ENCODE measurements at regions not wholly inside any gene's neighbourhood (a gene's known extent, or its start where the extent isn't known, plus 50 kb on each side); places are given as distances from the start of the nearest gene placed in this dataset.

GRCh38 chr6:28812778-28813569 lies 110.8 kb downstream of the TRIM27 start:
- Histone ChIP-seq H3K9me3 (replicated peaks) (no peaks in the 10 kb centered on the region), H3K27me3 (ENCODE audit: low read depth) (peaks cover 100% of the 10 kb centered on the region), H3K4me3 (no peak overlapping the region), H3K36me3 (no peaks in the 10 kb centered on the region), H3K4me1 (peaks cover 6% of the 10 kb centered on the region), H3K27ac (replicated peaks) (no peak overlapping the region)
- intact Hi-C loops (cut with micrococcal nuclease), result no loop called here
- TF ChIP-seq CTCF (IDR thresholded peaks at IDR 0.05; ENCODE audit: borderline replicate concordance), result no peak
- DNase-seq, result no peak

- H3K9me3 ChIP-seq (replicated peaks), result no peaks in the 10 kb centered on the region
These were observed 109.5 kb downstream of the TRIM27 start for GRCh38 chr6:28814032-28814976.

GRCh38 chr6:28816339-28816908 lies 107.4 kb downstream of the TRIM27 start:
- TF ChIP-seq CTCF (IDR thresholded peaks at IDR 0.05; ENCODE audit: borderline replicate concordance), result no peak
- Histone ChIP-seq H3K27me3 (ENCODE audit: low read depth) (peaks cover 100% of the 10 kb centered on the region), H3K9me3 (replicated peaks) (no peaks in the 10 kb centered on the region), H3K4me3 (no peak overlapping the region), H3K27ac (replicated peaks) (no peak overlapping the region), H3K4me1 (peaks cover 6% of the 10 kb centered on the region), H3K36me3 (no peaks in the 10 kb centered on the region)
- DNase-seq, result no peak
- intact Hi-C loops (cut with micrococcal nuclease), result no loop called here

More at GRCh38 chr6:28814032-28814976, 109.5 kb downstream of the TRIM27 start:
- intact Hi-C loops (cut with micrococcal nuclease), result no loop called here
- Histone ChIP-seq H3K27ac (replicated peaks) (no peak overlapping the region), H3K27me3 (ENCODE audit: low read depth) (peaks cover 100% of the 10 kb centered on the region), H3K4me1 (peaks cover 6% of the 10 kb centered on the region), H3K36me3 (no peaks in the 10 kb centered on the region), H3K4me3 (no peak overlapping the region)
- no peak for DNase-seq
- no peak for TF ChIP-seq CTCF (IDR thresholded peaks at IDR 0.05; ENCODE audit: borderline replicate concordance)

- no peak for TF ChIP-seq CTCF (IDR thresholded peaks at IDR 0.05; ENCODE audit: borderline replicate concordance)
- no peak overlapping the region for H3K4me3 ChIP-seq
- H3K9me3 ChIP-seq (replicated peaks), result no peaks in the 10 kb centered on the region
- no peak for DNase-seq
- H3K27ac ChIP-seq (replicated peaks), result no peak overlapping the region
- intact Hi-C loops (cut with micrococcal nuclease), result no loop called here
- H3K27me3 ChIP-seq (ENCODE audit: low read depth), result peaks cover 100% of the 10 kb centered on the region
- H3K36me3 ChIP-seq, result no peaks in the 10 kb centered on the region
- peaks cover 6% of the 10 kb centered on the region for H3K4me1 ChIP-seq
These were observed 106.6 kb downstream of the TRIM27 start for GRCh38 chr6:28816909-28817807.

- no peak for DNase-seq
- Histone ChIP-seq H3K27me3 (ENCODE audit: low read depth) (peaks cover 100% of the 10 kb centered on the region), H3K27ac (replicated peaks) (no peak overlapping the region), H3K4me3 (no peak overlapping the region), H3K36me3 (no peaks in the 10 kb centered on the region), H3K4me1 (peaks cover 6% of the 10 kb centered on the region), H3K9me3 (replicated peaks) (no peaks in the 10 kb centered on the region)
- intact Hi-C loops (cut with micrococcal nuclease), result no loop called here
- no peak for TF ChIP-seq CTCF (IDR thresholded peaks at IDR 0.05; ENCODE audit: borderline replicate concordance)
These were observed 106.0 kb downstream of the TRIM27 start for GRCh38 chr6:28817808-28818145.

Data from left ventricle myocardium inferior (tissue), 1 donor.